GM12873 (cell line): ENCODE measurements at regions not wholly inside any gene's neighbourhood (a gene's known extent, or its start where the extent isn't known, plus 50 kb on each side); places are given as distances from the start of the nearest gene placed in this dataset.

Experiments used
- CTCF ChIP-seq: IDR thresholded peaks from 2 replicates; pipeline ENCODE4 v1.5.1; 2012; ENCODE audit warnings: low read depth, mild to moderate bottlenecking, moderate library complexity, low read length, control low read depth; ENCODE audit not compliant: insufficient read depth; ENCODE audit errors: missing control alignments

DNA sequence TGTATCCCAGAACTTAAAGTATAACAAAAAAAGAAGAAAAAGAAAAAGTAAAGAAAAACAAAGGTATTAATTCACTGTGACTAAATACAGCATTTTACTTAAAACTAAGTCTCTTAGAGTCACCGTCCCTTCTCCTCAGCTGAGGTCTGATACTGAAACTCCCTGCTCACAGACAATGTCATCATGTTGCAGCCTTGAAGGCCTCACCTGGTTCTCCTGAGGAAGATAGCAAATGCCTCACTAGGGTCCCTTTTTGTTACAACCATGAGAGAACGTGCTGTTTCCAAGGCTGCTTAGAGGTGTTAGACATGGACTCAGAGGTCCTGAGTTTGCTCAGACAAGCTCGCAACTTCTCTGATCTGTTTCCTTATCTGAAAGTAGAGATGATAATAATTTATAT, 357.2 kb downstream of the MTRR start:
- TF ChIP-seq CTCF = no peak

DNA sequence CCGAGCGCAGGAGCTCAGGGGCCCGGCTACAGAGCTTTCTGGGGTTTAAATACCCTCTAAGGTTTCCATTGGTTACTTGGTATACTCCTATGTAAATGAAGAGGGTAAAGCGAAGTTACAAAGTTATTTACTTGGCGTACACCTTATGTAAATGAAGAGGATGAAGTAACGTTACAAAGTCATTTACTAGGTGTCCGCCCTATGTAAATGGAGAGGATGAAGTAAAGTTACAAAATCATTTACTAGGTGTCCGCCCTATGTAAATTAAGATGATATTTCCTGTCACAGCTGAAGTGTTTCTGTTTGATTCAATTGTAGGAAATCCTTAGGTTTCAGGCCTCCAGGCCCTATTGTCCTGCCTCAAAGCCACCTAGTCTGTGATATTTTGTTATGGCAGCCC, 358.2 kb downstream of the MTRR start:
- TF ChIP-seq CTCF = no peak

GRCh38 chr5:8229551-8229950, 360.6 kb downstream of the MTRR start:
- TF ChIP-seq CTCF = no peak

- TF ChIP-seq CTCF = no peak
Observed at GRCh38 chr5:8230868-8231267, 361.9 kb downstream of the MTRR start.

DNA sequence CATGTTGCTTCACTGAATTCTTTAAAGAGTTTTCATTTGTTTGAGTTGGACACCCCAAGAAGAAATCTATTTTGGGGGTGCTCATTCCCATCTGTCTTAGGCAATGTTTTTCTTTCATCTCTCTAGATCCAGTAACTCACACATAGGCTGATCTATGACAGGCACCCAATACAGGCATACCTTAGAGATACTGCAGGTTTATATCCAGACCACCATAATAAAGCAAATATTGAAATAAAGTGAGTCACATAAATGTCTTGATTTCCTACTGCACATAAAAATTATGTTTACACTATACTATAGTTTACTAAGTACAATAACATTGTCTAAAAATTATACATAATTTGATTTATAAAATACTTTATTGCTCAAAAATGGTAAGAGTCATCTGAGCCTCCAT, 364.5 kb downstream of the MTRR start:
- TF ChIP-seq CTCF = no peak

- no peak for TF ChIP-seq CTCF
Observed at GRCh38 chr5:8234179-8234770, 365.3 kb downstream of the MTRR start.

GRCh38 chr5:8238080-8238479, 369.1 kb downstream of the MTRR start:
- no peak for TF ChIP-seq CTCF
